ENCODE measurements at regions not wholly inside any gene's neighbourhood (a gene's known extent, or its start where the extent isn't known, plus 50 kb on each side); places are given as distances from the start of the nearest gene placed in this dataset.

- DNase-seq (ENCODE audit: low read depth, low spot score): no peak
Observed at GRCh38 chr2:2831633-2832032, 500.6 kb upstream of the MYT1L start.

GRCh38 chr2:2830576-2830975 is 499.5 kb upstream of the MYT1L start:
- DNase-seq (ENCODE audit: low read depth, low spot score): no peak

GRCh38 chr2:2828774-2829368 is 497.8 kb upstream of the MYT1L start:
- DNase-seq (ENCODE audit: low read depth, low spot score): no peak

GRCh38 chr2:2827761-2828221 is 496.7 kb upstream of the MYT1L start:
- no peak for DNase-seq (ENCODE audit: low read depth, low spot score)

- no peak for DNase-seq (ENCODE audit: low read depth, low spot score)
Observed at GRCh38 chr2:2827046-2827636, 496.1 kb upstream of the MYT1L start.

- no peak for DNase-seq (ENCODE audit: low read depth, low spot score)
Observed at GRCh38 chr2:2826621-2827020, 495.5 kb upstream of the MYT1L start.

GRCh38 chr2:2826209-2826551 is 495.1 kb upstream of the MYT1L start:
- DNase-seq (ENCODE audit: low read depth, low spot score): no peak

GRCh38 chr2:2825516-2826208 is 494.6 kb upstream of the MYT1L start:
- DNase-seq (ENCODE audit: low read depth, low spot score): no peak

- no peak for DNase-seq (ENCODE audit: low read depth, low spot score)
Observed at GRCh38 chr2:2825062-2825461, 494.0 kb upstream of the MYT1L start.

- no peak for DNase-seq (ENCODE audit: low read depth, low spot score)
Observed at GRCh38 chr2:2824588-2824987, 493.5 kb upstream of the MYT1L start.

- DNase-seq (ENCODE audit: low read depth, low spot score): no peak
Observed at GRCh38 chr2:2823061-2823753, 492.1 kb upstream of the MYT1L start.

- no peak for DNase-seq (ENCODE audit: low read depth, low spot score)
Observed at GRCh38 chr2:2822143-2822542, 491.1 kb upstream of the MYT1L start.

- DNase-seq (ENCODE audit: low read depth, low spot score): no peak
Observed at GRCh38 chr2:2812648-2813047, 481.6 kb upstream of the MYT1L start.

GRCh38 chr2:2812117-2812516 is 481.0 kb upstream of the MYT1L start:
- DNase-seq (ENCODE audit: low read depth, low spot score): no peak

- no peak for DNase-seq (ENCODE audit: low read depth, low spot score)
Observed at GRCh38 chr2:2810504-2810903, 479.4 kb upstream of the MYT1L start.

- no peak for DNase-seq (ENCODE audit: low read depth, low spot score)
Observed at GRCh38 chr2:2809771-2810170, 478.7 kb upstream of the MYT1L start.

GRCh38 chr2:2808551-2809058 is 477.5 kb upstream of the MYT1L start:
- no peak for DNase-seq (ENCODE audit: low read depth, low spot score)

- DNase-seq (ENCODE audit: low read depth, low spot score): no peak
Observed at GRCh38 chr2:2806711-2807110, 475.6 kb upstream of the MYT1L start.

GRCh38 chr2:2805263-2805662 is 474.2 kb upstream of the MYT1L start:
- DNase-seq (ENCODE audit: low read depth, low spot score): no peak

- no peak for DNase-seq (ENCODE audit: low read depth, low spot score)
Observed at GRCh38 chr2:2804528-2804927, 473.5 kb upstream of the MYT1L start.

GRCh38 chr2:2801458-2801857 is 470.4 kb upstream of the MYT1L start:
- DNase-seq (ENCODE audit: low read depth, low spot score): no peak

GRCh38 chr2:2800697-2801096 is 469.6 kb upstream of the MYT1L start:
- no peak for DNase-seq (ENCODE audit: low read depth, low spot score)

Data from iPS DF 19.7 (cell line).